ENCODE measurements at regions not wholly inside any gene's neighbourhood (a gene's known extent, or its start where the extent isn't known, plus 50 kb on each side); places are given as distances from the start of the nearest gene placed in this dataset.

- no peaks in the 10 kb centered on the region for H3K4me1 Mint-ChIP-seq
- H3K9me3 Mint-ChIP-seq, result peaks cover 9% of the 10 kb centered on the region
- no peaks in the 10 kb centered on the region for H3K27me3 Mint-ChIP-seq
- no peaks in the 10 kb centered on the region for H3K36me3 Mint-ChIP-seq
- ATAC-seq, result no peak
- no peak overlapping the region for H3K27ac Mint-ChIP-seq
- H3K4me3 Mint-ChIP-seq, result no peak overlapping the region
These were observed 1392.0 kb upstream of the PRMT6 start for GRCh38 chr1:105664495-105664894.

- Mint-ChIP-seq H3K27me3 (no peaks in the 10 kb centered on the region), H3K27ac (no peak overlapping the region), H3K9me3 (peaks cover 3% of the 10 kb centered on the region), H3K36me3 (no peaks in the 10 kb centered on the region), H3K4me3 (no peak overlapping the region), H3K4me1 (no peaks in the 10 kb centered on the region)
- no peak for ATAC-seq
These were observed 1378.1 kb upstream of the PRMT6 start for GRCh38 chr1:105678334-105678733.

GRCh38 chr1:105684714-105685113, 1371.8 kb upstream of the PRMT6 start:
- Mint-ChIP-seq H3K36me3 (no peaks in the 10 kb centered on the region), H3K27ac (no peak overlapping the region), H3K4me1 (no peaks in the 10 kb centered on the region), H3K27me3 (no peaks in the 10 kb centered on the region), H3K9me3 (peaks cover 3% of the 10 kb centered on the region), H3K4me3 (no peak overlapping the region)
- ATAC-seq, result no peak

GRCh38 chr1:105686026-105686425, 1370.4 kb upstream of the PRMT6 start:
- peak; percentile 58 for ATAC-seq
- H3K4me3 Mint-ChIP-seq, result no peak overlapping the region

GRCh38 chr1:105686874-105687690, 1369.4 kb upstream of the PRMT6 start:
- ATAC-seq, result peak; percentile 44
- no peaks in the 10 kb centered on the region for H3K36me3 Mint-ChIP-seq
- no peak overlapping the region for H3K4me3 Mint-ChIP-seq

More at GRCh38 chr1:105686026-105686425, 1370.4 kb upstream of the PRMT6 start:
- Mint-ChIP-seq H3K36me3 (no peaks in the 10 kb centered on the region), H3K27me3 (no peaks in the 10 kb centered on the region), H3K4me1 (no peaks in the 10 kb centered on the region), H3K27ac (no peak overlapping the region), H3K9me3 (peaks cover 3% of the 10 kb centered on the region)

GRCh38 chr1:105700723-105701122, 1355.8 kb upstream of the PRMT6 start:
- Mint-ChIP-seq H3K27me3 (no peaks in the 10 kb centered on the region), H3K4me3 (no peak overlapping the region), H3K4me1 (no peaks in the 10 kb centered on the region), H3K9me3 (no peaks in the 10 kb centered on the region), H3K27ac (no peak overlapping the region), H3K36me3 (no peaks in the 10 kb centered on the region)
- no peak for ATAC-seq

More at GRCh38 chr1:105686874-105687690, 1369.4 kb upstream of the PRMT6 start:
- H3K4me1 Mint-ChIP-seq, result no peaks in the 10 kb centered on the region
- no peaks in the 10 kb centered on the region for H3K27me3 Mint-ChIP-seq
- no peak overlapping the region for H3K27ac Mint-ChIP-seq
- peaks cover 3% of the 10 kb centered on the region for H3K9me3 Mint-ChIP-seq

GRCh38 chr1:105724286-105724685, 1332.2 kb upstream of the PRMT6 start:
- H3K9me3 Mint-ChIP-seq, result no peaks in the 10 kb centered on the region
- no peak for ATAC-seq
- no peak overlapping the region for H3K27ac Mint-ChIP-seq
- H3K36me3 Mint-ChIP-seq, result no peaks in the 10 kb centered on the region
- H3K4me3 Mint-ChIP-seq, result no peak overlapping the region
- no peaks in the 10 kb centered on the region for H3K4me1 Mint-ChIP-seq
- no peaks in the 10 kb centered on the region for H3K27me3 Mint-ChIP-seq

- Mint-ChIP-seq H3K4me1 (no peaks in the 10 kb centered on the region), H3K27me3 (no peaks in the 10 kb centered on the region)
- no peak for ATAC-seq
These were observed 1325.8 kb upstream of the PRMT6 start for GRCh38 chr1:105730701-105731100.

GRCh38 chr1:105736349-105736748, 1320.1 kb upstream of the PRMT6 start:
- Mint-ChIP-seq H3K4me1 (no peaks in the 10 kb centered on the region), H3K27ac (no peak overlapping the region), H3K9me3 (peaks cover 3% of the 10 kb centered on the region), H3K36me3 (no peaks in the 10 kb centered on the region), H3K4me3 (no peak overlapping the region), H3K27me3 (no peaks in the 10 kb centered on the region)
- ATAC-seq, result no peak

More at GRCh38 chr1:105730701-105731100, 1325.8 kb upstream of the PRMT6 start:
- no peaks in the 10 kb centered on the region for H3K9me3 Mint-ChIP-seq
- no peak overlapping the region for H3K4me3 Mint-ChIP-seq
- H3K36me3 Mint-ChIP-seq, result no peaks in the 10 kb centered on the region
- no peak overlapping the region for H3K27ac Mint-ChIP-seq

GRCh38 chr1:105779727-105780126, 1276.7 kb upstream of the PRMT6 start:
- Mint-ChIP-seq H3K36me3 (no peaks in the 10 kb centered on the region), H3K27ac (no peak overlapping the region), H3K4me3 (no peak overlapping the region), H3K4me1 (no peaks in the 10 kb centered on the region), H3K27me3 (no peaks in the 10 kb centered on the region), H3K9me3 (peaks cover 9% of the 10 kb centered on the region)
- no peak for ATAC-seq

- Mint-ChIP-seq H3K9me3 (peaks cover 6% of the 10 kb centered on the region), H3K36me3 (no peaks in the 10 kb centered on the region), H3K4me1 (no peaks in the 10 kb centered on the region), H3K27me3 (no peaks in the 10 kb centered on the region), H3K4me3 (no peak overlapping the region), H3K27ac (no peak overlapping the region)
- ATAC-seq, result no peak
These were observed 1271.5 kb upstream of the PRMT6 start for GRCh38 chr1:105785021-105785420.

- Mint-ChIP-seq H3K36me3 (no peaks in the 10 kb centered on the region), H3K27me3 (no peaks in the 10 kb centered on the region), H3K4me1 (peaks cover 7% of the 10 kb centered on the region), H3K9me3 (no peaks in the 10 kb centered on the region), H3K27ac (no peak overlapping the region), H3K4me3 (no peak overlapping the region)
- peak; percentile 48 for ATAC-seq
These were observed 1262.8 kb upstream of the PRMT6 start for GRCh38 chr1:105793536-105794146.

- ATAC-seq, result no peak
- Mint-ChIP-seq H3K4me3 (no peak overlapping the region), H3K27me3 (no peaks in the 10 kb centered on the region), H3K9me3 (no peaks in the 10 kb centered on the region), H3K27ac (no peak overlapping the region), H3K4me1 (peaks cover 7% of the 10 kb centered on the region), H3K36me3 (no peaks in the 10 kb centered on the region)
These were observed 1260.7 kb upstream of the PRMT6 start for GRCh38 chr1:105795741-105796140.

- Mint-ChIP-seq H3K27ac (peak overlapping the region; percentile 11), H3K9me3 (no peaks in the 10 kb centered on the region), H3K36me3 (no peaks in the 10 kb centered on the region), H3K4me3 (no peak overlapping the region), H3K27me3 (no peaks in the 10 kb centered on the region), H3K4me1 (peaks cover 14% of the 10 kb centered on the region)
- ATAC-seq, result peak; percentile 27
These were observed 1225.8 kb upstream of the PRMT6 start for GRCh38 chr1:105830571-105831146.

- no peak for ATAC-seq
- H3K9me3 Mint-ChIP-seq, result no peaks in the 10 kb centered on the region
- H3K36me3 Mint-ChIP-seq, result no peaks in the 10 kb centered on the region
- no peak overlapping the region for H3K27ac Mint-ChIP-seq
- peaks cover 32% of the 10 kb centered on the region for H3K4me1 Mint-ChIP-seq
- H3K27me3 Mint-ChIP-seq, result no peaks in the 10 kb centered on the region
- no peak overlapping the region for H3K4me3 Mint-ChIP-seq
These were observed 1218.4 kb upstream of the PRMT6 start for GRCh38 chr1:105838071-105838470.

- H3K27ac Mint-ChIP-seq, result no peak overlapping the region
- no peak overlapping the region for H3K4me3 Mint-ChIP-seq
- no peaks in the 10 kb centered on the region for H3K36me3 Mint-ChIP-seq
- peaks cover 8% of the 10 kb centered on the region for H3K9me3 Mint-ChIP-seq
- H3K4me1 Mint-ChIP-seq, result no peaks in the 10 kb centered on the region
- ATAC-seq, result no peak
- no peaks in the 10 kb centered on the region for H3K27me3 Mint-ChIP-seq
These were observed 1190.9 kb upstream of the PRMT6 start for GRCh38 chr1:105865546-105865945.

Measured in stimulated activated memory B cell treated with anti-CD40 and anti-IgM and Interleukin-4, amounts not matched to agents 10 μg/mL and 1 μg/mL and 100 μg/mL, for 72 hours (primary cell).